ENCODE measurements at regions not wholly inside any gene's neighbourhood (a gene's known extent, or its start where the extent isn't known, plus 50 kb on each side); places are given as distances from the start of the nearest gene placed in this dataset.

DNA sequence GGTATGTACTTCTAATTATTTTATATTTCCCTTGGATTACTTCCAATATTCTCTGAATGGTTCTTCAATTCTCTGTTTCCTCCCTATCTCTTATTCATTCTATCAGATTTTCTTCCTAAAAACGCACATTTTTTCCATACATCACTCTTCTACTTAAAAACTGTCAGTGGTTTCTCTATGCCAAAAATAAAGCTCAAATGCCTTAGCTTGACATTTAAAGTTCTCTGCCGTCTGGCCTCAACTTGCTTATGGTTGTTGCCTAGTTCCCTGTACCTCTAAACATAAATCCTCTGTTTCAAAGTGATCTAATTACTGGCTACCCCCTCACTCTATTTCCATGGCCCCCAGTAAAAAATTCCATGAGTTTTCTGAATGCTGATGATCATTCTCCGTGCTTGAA lies 671.0 kb upstream of the ADGRL2 start:
- Mint-ChIP-seq H3K4me3 (no peak overlapping the region), H3K9me3 (no peaks in the 10 kb centered on the region), H3K27me3 (ENCODE audit: low read depth) (no peaks in the 10 kb centered on the region), H3K27ac (no peak overlapping the region), H3K36me3 (ENCODE audit: low read depth) (no peaks in the 10 kb centered on the region), H3K4me1 (ENCODE audit: low read depth) (no peaks in the 10 kb centered on the region)

DNA sequence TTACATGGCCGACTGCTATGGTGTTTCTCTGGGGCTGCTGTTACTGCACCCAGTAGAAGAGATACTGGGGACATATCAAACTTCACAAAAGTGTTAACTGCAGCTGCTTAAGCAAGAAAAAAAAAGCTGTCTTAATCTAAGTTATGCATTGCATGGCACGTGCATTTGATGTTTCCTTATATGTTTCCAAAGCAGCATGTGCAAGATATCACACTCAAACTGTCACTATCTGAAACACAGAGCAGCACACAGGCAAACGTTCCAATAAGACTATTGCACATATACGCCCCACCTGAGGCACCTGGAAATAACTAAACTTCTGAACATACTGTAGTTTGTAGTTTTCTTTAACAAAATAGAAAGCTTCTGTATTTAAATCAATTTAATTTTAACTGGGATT lies 671.4 kb upstream of the ADGRL2 start:
- H3K27me3 Mint-ChIP-seq (ENCODE audit: low read depth), result no peaks in the 10 kb centered on the region
- no peak overlapping the region for H3K4me3 Mint-ChIP-seq
- no peaks in the 10 kb centered on the region for H3K4me1 Mint-ChIP-seq (ENCODE audit: low read depth)
- no peaks in the 10 kb centered on the region for H3K36me3 Mint-ChIP-seq (ENCODE audit: low read depth)
- no peak overlapping the region for H3K27ac Mint-ChIP-seq
- H3K9me3 Mint-ChIP-seq, result no peaks in the 10 kb centered on the region

DNA sequence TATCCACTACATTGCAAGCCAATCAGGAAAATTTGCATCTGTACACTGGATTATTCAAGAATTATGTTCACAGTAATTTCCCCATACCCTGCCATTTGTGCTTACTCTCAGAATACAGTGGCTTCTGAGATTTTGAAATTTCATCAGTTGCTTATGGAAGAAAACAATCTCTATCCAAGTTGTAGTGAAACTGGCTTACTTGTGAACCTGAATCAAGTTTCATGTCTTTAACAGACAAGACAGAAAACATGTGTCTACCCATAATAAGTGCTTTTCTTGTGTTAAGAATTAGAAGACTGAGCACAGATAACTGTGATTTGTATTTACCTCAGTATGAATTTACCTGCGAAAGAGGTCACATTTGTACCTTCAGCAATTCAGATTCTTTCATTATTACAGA lies 672.7 kb upstream of the ADGRL2 start:
- no peaks in the 10 kb centered on the region for H3K27me3 Mint-ChIP-seq (ENCODE audit: low read depth)
- no peaks in the 10 kb centered on the region for H3K4me1 Mint-ChIP-seq (ENCODE audit: low read depth)
- no peaks in the 10 kb centered on the region for H3K36me3 Mint-ChIP-seq (ENCODE audit: low read depth)
- no peak overlapping the region for H3K4me3 Mint-ChIP-seq
- H3K27ac Mint-ChIP-seq, result no peak overlapping the region
- H3K9me3 Mint-ChIP-seq, result no peaks in the 10 kb centered on the region

DNA sequence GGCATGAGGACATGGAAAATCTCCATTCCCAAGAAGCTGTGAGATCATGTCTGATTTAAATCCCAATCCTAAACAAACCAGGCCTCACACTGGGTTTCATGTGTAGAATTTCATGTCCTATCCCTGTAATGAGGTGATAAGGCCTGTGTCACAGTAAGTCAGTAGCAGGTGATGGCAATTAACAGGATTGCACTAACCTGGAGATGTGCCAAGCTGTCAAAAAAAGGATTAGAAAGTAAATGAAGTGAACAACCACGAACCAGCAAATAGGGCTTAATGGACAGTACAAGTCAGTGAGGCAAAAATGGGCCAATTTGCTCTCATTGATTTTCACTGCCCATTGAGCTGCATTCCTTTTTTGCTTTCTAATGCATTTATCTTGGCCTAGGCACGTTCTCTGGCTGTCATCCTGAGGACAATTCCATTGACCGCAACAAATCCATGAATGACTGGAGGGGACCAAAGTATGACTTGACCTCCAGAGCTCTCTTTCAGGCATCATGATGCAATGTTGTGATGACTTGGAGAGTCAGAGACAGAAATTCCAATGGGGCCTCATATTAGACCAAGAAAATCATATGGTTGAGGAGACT lies 673.6 kb upstream of the ADGRL2 start:
- Mint-ChIP-seq H3K36me3 (ENCODE audit: low read depth) (no peaks in the 10 kb centered on the region), H3K9me3 (no peaks in the 10 kb centered on the region), H3K27ac (no peak overlapping the region), H3K4me1 (ENCODE audit: low read depth) (no peaks in the 10 kb centered on the region), H3K4me3 (no peak overlapping the region), H3K27me3 (ENCODE audit: low read depth) (no peaks in the 10 kb centered on the region)

DNA sequence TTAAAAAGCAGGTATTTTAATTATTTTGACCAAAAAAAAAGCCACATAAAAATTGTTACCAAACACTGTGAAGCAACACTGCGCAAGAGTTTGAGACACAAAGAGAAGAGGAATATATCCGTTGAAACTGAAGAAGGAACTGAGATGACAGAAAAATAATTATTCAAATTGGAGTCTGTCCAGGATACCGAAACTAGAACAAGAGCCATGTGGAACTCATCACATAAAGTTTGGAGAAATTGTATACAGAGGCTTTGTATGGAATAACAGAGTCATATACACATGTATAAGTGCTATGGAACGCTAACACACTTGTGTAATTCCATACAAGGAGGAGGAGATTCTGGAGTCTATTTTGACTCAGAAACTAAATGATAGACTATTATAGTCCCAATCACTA lies 675.1 kb upstream of the ADGRL2 start:
- H3K4me3 Mint-ChIP-seq, result no peak overlapping the region
- no peaks in the 10 kb centered on the region for H3K27me3 Mint-ChIP-seq (ENCODE audit: low read depth)
- H3K27ac Mint-ChIP-seq, result no peak overlapping the region
- no peaks in the 10 kb centered on the region for H3K36me3 Mint-ChIP-seq (ENCODE audit: low read depth)
- H3K9me3 Mint-ChIP-seq, result no peaks in the 10 kb centered on the region
- H3K4me1 Mint-ChIP-seq (ENCODE audit: low read depth), result no peaks in the 10 kb centered on the region

DNA sequence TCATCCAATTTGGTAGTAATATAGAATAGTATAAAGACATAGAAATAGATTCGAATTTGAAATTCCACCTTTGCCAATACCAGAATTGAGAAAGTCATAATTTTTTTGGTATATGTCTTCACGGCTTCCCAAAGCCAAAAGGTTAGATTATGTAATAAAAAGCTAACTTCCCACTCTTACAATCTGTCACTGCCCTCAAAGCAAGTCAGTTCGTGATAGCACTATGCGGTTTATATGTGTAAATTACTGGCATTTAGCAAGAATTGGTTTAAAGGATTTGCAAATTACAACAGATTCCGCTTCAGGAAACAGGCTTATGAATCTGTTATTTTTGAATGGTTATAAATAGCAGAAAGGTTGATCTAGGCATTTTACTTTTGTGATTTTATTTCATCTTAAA lies 679.4 kb upstream of the ADGRL2 start:
- no peak overlapping the region for H3K4me3 Mint-ChIP-seq
- H3K27ac Mint-ChIP-seq, result no peak overlapping the region

DNA sequence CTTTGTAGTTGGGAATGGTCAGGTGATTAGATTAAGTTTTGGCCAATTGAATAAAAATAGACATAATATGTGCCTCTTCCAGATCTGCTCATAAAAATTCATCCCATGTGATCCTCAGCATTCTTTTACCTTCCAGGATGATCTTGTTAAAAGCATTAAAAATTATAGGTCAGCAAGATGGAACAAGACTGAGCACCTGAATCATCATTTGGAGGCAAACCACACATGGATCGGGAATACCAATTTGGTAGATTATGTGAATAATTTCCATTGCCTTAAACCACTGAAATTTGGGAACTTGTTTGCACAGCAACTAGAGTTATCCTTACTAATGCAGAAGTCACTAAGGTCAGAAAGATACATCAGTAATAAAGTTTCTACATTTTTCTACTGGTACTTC lies 681.4 kb upstream of the ADGRL2 start:
- H3K9me3 Mint-ChIP-seq, result no peaks in the 10 kb centered on the region
- H3K27ac Mint-ChIP-seq, result no peak overlapping the region
- no peaks in the 10 kb centered on the region for H3K27me3 Mint-ChIP-seq (ENCODE audit: low read depth)
- no peaks in the 10 kb centered on the region for H3K36me3 Mint-ChIP-seq (ENCODE audit: low read depth)
- no peaks in the 10 kb centered on the region for H3K4me1 Mint-ChIP-seq (ENCODE audit: low read depth)
- H3K4me3 Mint-ChIP-seq, result no peak overlapping the region

More for the DNA sequence above, 679.4 kb upstream of the ADGRL2 start:
- Mint-ChIP-seq H3K27me3 (ENCODE audit: low read depth) (no peaks in the 10 kb centered on the region), H3K9me3 (no peaks in the 10 kb centered on the region), H3K4me1 (ENCODE audit: low read depth) (no peaks in the 10 kb centered on the region), H3K36me3 (ENCODE audit: low read depth) (no peaks in the 10 kb centered on the region)

DNA sequence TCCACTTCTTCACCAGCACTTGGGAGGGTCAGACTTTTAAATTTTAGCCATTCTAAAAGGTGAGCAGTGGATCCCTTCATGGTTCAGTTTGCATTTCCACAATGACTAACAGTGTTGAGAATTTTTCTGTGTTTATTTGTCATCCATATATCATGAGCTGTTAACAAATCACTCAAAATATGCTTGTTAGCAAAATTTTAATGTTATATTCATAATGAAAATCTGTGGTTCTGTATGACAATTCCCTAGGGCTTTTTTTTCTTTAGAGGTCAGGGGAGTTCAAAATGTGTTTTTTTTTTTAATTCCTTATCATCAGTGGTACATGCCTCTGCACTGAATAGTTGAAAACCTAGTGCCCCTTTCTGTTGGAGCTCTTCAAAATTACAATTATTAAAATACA lies 682.2 kb upstream of the ADGRL2 start:
- H3K4me3 Mint-ChIP-seq, result no peak overlapping the region
- H3K9me3 Mint-ChIP-seq, result no peaks in the 10 kb centered on the region
- no peaks in the 10 kb centered on the region for H3K4me1 Mint-ChIP-seq (ENCODE audit: low read depth)
- no peak overlapping the region for H3K27ac Mint-ChIP-seq
- no peaks in the 10 kb centered on the region for H3K36me3 Mint-ChIP-seq (ENCODE audit: low read depth)
- no peaks in the 10 kb centered on the region for H3K27me3 Mint-ChIP-seq (ENCODE audit: low read depth)

DNA sequence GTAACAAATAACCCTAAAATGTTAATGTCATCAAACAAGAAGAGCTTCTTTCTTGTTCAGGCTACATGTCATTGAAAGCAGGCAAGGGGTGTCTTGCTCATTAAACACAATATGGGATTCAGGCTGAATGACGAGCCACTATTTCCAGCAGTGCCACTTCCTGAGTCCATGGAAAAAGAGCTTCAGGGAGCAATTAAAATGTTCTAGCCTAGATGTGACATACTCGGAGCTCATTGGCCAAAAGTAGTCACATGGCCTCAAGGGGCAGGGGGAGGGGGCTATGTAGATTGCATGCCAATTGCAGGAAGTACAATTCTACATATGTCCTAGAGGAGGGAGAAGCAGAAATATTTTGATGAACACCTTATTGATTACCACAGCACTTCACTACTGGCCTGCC lies 685.3 kb upstream of the ADGRL2 start:
- Mint-ChIP-seq H3K27ac (no peak overlapping the region), H3K27me3 (ENCODE audit: low read depth) (no peaks in the 10 kb centered on the region), H3K36me3 (ENCODE audit: low read depth) (no peaks in the 10 kb centered on the region), H3K4me1 (ENCODE audit: low read depth) (no peaks in the 10 kb centered on the region), H3K4me3 (no peak overlapping the region), H3K9me3 (no peaks in the 10 kb centered on the region)

DNA sequence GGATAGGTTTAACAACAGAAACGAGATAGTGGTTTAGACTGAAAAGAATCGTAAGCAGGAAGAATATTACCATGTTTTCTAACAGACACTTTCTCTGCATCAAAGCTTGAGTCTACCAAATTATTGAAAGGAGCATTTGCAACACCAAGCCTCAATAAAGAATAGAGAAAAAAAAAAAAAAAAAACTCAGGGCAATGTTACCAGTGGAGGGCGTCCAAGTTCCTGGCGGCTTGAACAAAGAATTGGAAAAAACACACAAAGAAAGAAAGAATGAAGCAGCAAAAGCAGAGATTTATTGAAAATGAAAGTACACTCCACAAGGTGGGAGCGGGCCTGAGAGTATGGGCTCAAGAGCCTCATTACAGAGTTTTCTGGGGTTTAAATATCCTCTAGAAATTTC lies 686.5 kb upstream of the ADGRL2 start:
- Mint-ChIP-seq H3K4me1 (ENCODE audit: low read depth) (no peaks in the 10 kb centered on the region), H3K9me3 (peaks cover 7% of the 10 kb centered on the region), H3K4me3 (no peak overlapping the region), H3K36me3 (ENCODE audit: low read depth) (no peaks in the 10 kb centered on the region), H3K27ac (no peak overlapping the region), H3K27me3 (ENCODE audit: low read depth) (no peaks in the 10 kb centered on the region)

DNA sequence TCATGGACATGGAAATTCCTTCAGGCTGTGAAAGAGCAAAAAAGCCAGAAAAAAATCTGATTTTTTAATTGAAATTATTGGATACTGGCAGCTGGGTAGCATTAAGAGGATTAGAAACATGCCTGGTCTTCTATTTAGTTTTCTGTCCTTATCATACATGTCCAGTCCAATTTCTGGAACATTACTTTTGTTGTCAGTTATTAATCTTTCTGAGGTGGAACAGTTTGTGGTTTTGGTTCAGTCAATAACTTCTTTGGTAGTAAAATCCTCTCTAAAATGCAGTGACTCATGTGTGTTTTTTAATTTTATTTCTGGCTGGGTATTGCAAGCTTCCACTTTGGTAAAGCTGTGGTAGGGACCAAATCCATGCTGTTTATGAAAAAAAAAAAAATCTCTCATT lies 687.0 kb upstream of the ADGRL2 start:
- Mint-ChIP-seq H3K4me3 (no peak overlapping the region), H3K27me3 (ENCODE audit: low read depth) (no peaks in the 10 kb centered on the region), H3K4me1 (ENCODE audit: low read depth) (no peaks in the 10 kb centered on the region), H3K9me3 (peaks cover 7% of the 10 kb centered on the region), H3K27ac (no peak overlapping the region), H3K36me3 (ENCODE audit: low read depth) (no peaks in the 10 kb centered on the region)

DNA sequence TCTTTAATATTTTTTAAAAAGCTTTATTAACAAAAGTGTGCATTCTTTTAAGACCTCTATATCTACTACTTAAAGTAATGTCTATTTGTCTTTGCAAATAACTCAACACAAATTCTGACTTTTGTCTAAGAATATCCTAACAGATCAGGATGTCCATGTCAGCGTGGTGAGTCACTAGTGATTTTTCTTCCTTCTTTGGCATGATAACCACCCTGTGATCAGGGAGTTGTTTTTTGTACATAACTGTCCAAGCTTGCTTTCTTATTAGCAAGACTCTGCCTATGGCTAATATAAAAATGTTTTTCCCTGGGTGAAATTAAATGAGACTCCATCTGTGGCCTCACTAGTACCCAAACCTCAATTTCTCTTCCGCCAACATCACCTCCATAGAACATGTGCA lies 688.9 kb upstream of the ADGRL2 start:
- Mint-ChIP-seq H3K27ac (no peak overlapping the region), H3K36me3 (ENCODE audit: low read depth) (no peaks in the 10 kb centered on the region), H3K27me3 (ENCODE audit: low read depth) (no peaks in the 10 kb centered on the region), H3K4me1 (ENCODE audit: low read depth) (no peaks in the 10 kb centered on the region), H3K4me3 (no peak overlapping the region), H3K9me3 (peaks cover 7% of the 10 kb centered on the region)

DNA sequence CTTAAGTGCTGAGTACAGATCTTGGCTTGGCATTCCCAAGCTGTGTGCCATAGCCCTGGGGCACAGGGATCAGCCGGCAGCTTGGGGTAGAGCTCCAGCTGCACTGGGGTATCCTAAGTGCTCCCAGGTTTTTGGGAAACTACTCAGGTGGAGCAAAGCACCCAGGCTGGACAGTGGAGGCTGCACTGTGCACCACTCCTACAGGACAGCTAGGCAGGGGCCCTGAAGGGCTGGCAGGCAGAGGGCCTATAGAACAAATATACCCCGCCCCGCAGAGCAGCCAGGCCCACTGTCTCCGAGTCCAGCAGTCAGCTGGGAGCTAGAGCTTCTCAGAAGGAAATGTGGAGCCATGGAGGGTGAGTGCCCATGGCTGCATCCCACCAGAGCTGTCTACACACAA lies 691.7 kb upstream of the ADGRL2 start:
- Mint-ChIP-seq H3K9me3 (peaks cover 7% of the 10 kb centered on the region), H3K36me3 (ENCODE audit: low read depth) (no peaks in the 10 kb centered on the region), H3K27me3 (ENCODE audit: low read depth) (no peaks in the 10 kb centered on the region), H3K4me3 (no peak overlapping the region), H3K27ac (no peak overlapping the region), H3K4me1 (ENCODE audit: low read depth) (no peaks in the 10 kb centered on the region)

DNA sequence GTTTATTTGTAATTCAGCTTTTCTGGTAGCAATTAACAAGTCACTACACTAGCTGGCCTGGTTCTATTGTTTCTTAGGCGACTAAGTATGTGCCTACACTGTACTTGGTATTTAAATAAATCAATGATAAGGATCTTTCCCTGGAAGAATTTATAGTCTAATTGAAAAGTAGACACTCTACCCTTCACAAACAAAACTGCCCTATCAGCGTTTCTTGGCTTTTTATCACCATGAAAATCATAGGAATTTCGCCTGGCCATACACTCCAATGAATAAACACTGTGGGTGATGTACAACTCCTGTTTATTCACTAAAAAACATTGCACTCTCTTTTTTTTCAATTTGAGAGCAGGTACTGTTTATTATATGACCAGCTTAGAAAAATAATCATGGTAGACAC lies 702.9 kb upstream of the ADGRL2 start:
- no peaks in the 10 kb centered on the region for H3K27me3 Mint-ChIP-seq (ENCODE audit: low read depth)
- H3K4me1 Mint-ChIP-seq (ENCODE audit: low read depth), result no peaks in the 10 kb centered on the region
- no peak overlapping the region for H3K4me3 Mint-ChIP-seq
- H3K36me3 Mint-ChIP-seq (ENCODE audit: low read depth), result no peaks in the 10 kb centered on the region
- H3K27ac Mint-ChIP-seq, result no peak overlapping the region
- peaks cover 10% of the 10 kb centered on the region for H3K9me3 Mint-ChIP-seq

DNA sequence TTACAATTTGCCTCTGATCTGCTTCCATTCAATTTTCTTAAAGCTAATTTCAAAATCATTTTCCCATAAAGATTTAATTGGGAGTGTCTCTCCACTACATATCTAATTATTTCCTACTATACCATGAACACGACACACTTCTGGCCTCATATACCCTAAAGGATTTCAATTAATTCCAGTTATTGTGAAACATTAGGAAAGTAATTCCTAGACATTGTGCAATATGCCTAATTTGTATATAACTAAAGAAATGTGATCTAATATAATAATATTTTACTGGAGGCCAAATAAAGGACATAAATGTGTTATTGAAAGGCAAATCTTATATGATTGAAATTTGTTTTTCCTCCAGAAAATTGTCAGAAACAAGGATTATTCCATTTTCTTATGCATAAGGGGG lies 727.2 kb upstream of the ADGRL2 start:
- no peaks in the 10 kb centered on the region for H3K4me1 Mint-ChIP-seq (ENCODE audit: low read depth)
- no peaks in the 10 kb centered on the region for H3K27me3 Mint-ChIP-seq (ENCODE audit: low read depth)
- no peaks in the 10 kb centered on the region for H3K36me3 Mint-ChIP-seq (ENCODE audit: low read depth)
- H3K9me3 Mint-ChIP-seq, result peaks cover under 1% of the 10 kb centered on the region
- no peak overlapping the region for H3K4me3 Mint-ChIP-seq
- H3K27ac Mint-ChIP-seq, result no peak overlapping the region

Measured in T-helper 1 cell treated with Interleukin-12 subunit alpha and Interleukin-12 subunit beta and Interleukin-4 antibody, amounts not matched to agents 30 μg/mL and 1 μg/mL, for 36 hours (primary cell).